Neural progenitor cell (in vitro differentiated cells): ENCODE measurements at regions not wholly inside any gene's neighbourhood (a gene's known extent, or its start where the extent isn't known, plus 50 kb on each side); places are given as distances from the start of the nearest gene placed in this dataset.

ENCODE experiments used
- DNase-seq: peaks from one replicate; pipeline ENCODE4 v3.0.0-alpha.2; 2016; ENCODE audit warnings: low spot score
- H2AFZ ChIP-seq: fragments of 200-600 bp; sonication (generic); replicated peaks from 2 replicates; pipeline ENCODE4 v1.6.1; 2016; ENCODE audit warnings: antibody characterized with exemption
- H3F3A ChIP-seq: fragments of 200-600 bp; sonication (generic); 2 replicates; pipeline ENCODE4 v1.6.1; 2016; ENCODE audit warnings: antibody characterized with exemption, low read depth
- H3K27ac ChIP-seq: fragments of 200-600 bp; sonication (generic); 2 replicates; pipeline ENCODE4 v1.5.1; 2016; ENCODE audit warnings: mild to moderate bottlenecking
- H3K27me3 ChIP-seq: fragments of 200-600 bp; sonication (generic); 2 replicates; pipeline ENCODE4 v1.6.1; 2016; ENCODE audit warnings: mild to moderate bottlenecking, moderate library complexity
- H3K36me3 ChIP-seq: fragments of 200-600 bp; sonication (generic); 2 replicates; pipeline ENCODE4 v1.5.1; 2016
- H3K4me1 ChIP-seq: fragments of 200-600 bp; sonication (generic); 2 replicates; pipeline ENCODE4 v1.6.1; 2016; ENCODE audit warnings: mixed run types
- H3K4me2 ChIP-seq: fragments of 200-600 bp; sonication (generic); 2 replicates; pipeline ENCODE4 v1.6.1; 2016
- H3K4me3 ChIP-seq: fragments of 200-600 bp; sonication (generic); 2 replicates; pipeline ENCODE4 v1.5.1; 2016
- H3K79me2 ChIP-seq: fragments of 200-600 bp; sonication (generic); 2 replicates; pipeline ENCODE4 v1.6.1; 2016; ENCODE audit warnings: low read depth
- H3K9ac ChIP-seq: fragments of 200-600 bp; sonication (generic); 2 replicates; pipeline ENCODE4 v1.6.1; 2016
- H3K9me3 ChIP-seq: fragments of 200-600 bp; sonication (generic); 2 replicates; pipeline ENCODE4 v1.5.1; 2016; ENCODE audit warnings: low read depth
- H4K20me1 ChIP-seq: fragments of 200-600 bp; sonication (generic); 2 replicates; pipeline ENCODE4 v1.6.1; 2016; ENCODE audit warnings: low read depth
- H3K27ac Mint-ChIP-seq: 3 replicates; pipeline ENCODE4 v1.8.0; 2021; ENCODE audit warnings: mixed read lengths
- H3K27me3 Mint-ChIP-seq: 2 replicates; pipeline ENCODE4 v1.8.0; 2022; ENCODE audit warnings: low read depth, mild to moderate bottlenecking, inconsistent platforms, moderate library complexity, mixed read lengths; ENCODE audit not compliant: insufficient read depth
- H3K36me3 Mint-ChIP-seq: 3 replicates; pipeline ENCODE4 v1.8.0; 2021; ENCODE audit warnings: mixed read lengths
- H3K4me1 Mint-ChIP-seq: 3 replicates; pipeline ENCODE4 v1.8.0; 2021; ENCODE audit warnings: mixed read lengths
- H3K4me3 Mint-ChIP-seq: 3 replicates; pipeline ENCODE4 v1.8.0; 2021; ENCODE audit warnings: mild to moderate bottlenecking, moderate library complexity, mixed read lengths
- H3K9me3 Mint-ChIP-seq: 3 replicates; pipeline ENCODE4 v1.8.0; 2020; ENCODE audit warnings: mixed read lengths
- EZH2 ChIP-seq: fragments of 200-600 bp; sonication (generic); IDR thresholded peaks from 2 replicates; pipeline ENCODE4 v1.6.1; 2017; ENCODE audit warnings: antibody characterized with exemption, mild to moderate bottlenecking, moderate library complexity
- EZH2phosphoT487 ChIP-seq: fragments of 200-600 bp; sonication (generic); IDR thresholded peaks from 2 replicates; pipeline ENCODE4 v1.6.1; 2017; ENCODE audit warnings: antibody characterized with exemption
- TF ChIP-seq, protein P1 (sequence below): fragments of 200-600 bp; sonication (generic); IDR thresholded peaks from 2 replicates; pipeline ENCODE4 v1.5.1; 2017; ENCODE audit warnings: antibody characterized with exemption, mild to moderate bottlenecking

- Histone ChIP-seq H3K36me3 (no peaks in the 10 kb centered on the region), H3K79me2 (no peaks in the 10 kb centered on the region), H3K4me3 (no peak overlapping the region), H2AFZ (peak overlapping the region; percentile 77), H3K27ac (no peak overlapping the region), H3K9ac (no peak overlapping the region), H3F3A (no peaks in the 10 kb centered on the region), H3K9me3 (no peaks in the 10 kb centered on the region), H3K4me1 (peaks cover 7% of the 10 kb centered on the region), H3K4me2 (peak overlapping the region; percentile 19), H3K27me3 (no peaks in the 10 kb centered on the region), H4K20me1 (no peaks in the 10 kb centered on the region)
- H3K4me1 Mint-ChIP-seq = peaks cover 20% of the 10 kb centered on the region
- peak; percentile 76 for DNase-seq
- no peaks in the 10 kb centered on the region for H3K9me3 Mint-ChIP-seq
- peaks cover 5% of the 10 kb centered on the region for H3K27me3 Mint-ChIP-seq
- H3K4me3 Mint-ChIP-seq = no peak overlapping the region
- no peaks in the 10 kb centered on the region for H3K36me3 Mint-ChIP-seq
- TF ChIP-seq EZH2phosphoT487 (no peak), EZH2 (no peak)
- TF ChIP-seq, protein P1, sequence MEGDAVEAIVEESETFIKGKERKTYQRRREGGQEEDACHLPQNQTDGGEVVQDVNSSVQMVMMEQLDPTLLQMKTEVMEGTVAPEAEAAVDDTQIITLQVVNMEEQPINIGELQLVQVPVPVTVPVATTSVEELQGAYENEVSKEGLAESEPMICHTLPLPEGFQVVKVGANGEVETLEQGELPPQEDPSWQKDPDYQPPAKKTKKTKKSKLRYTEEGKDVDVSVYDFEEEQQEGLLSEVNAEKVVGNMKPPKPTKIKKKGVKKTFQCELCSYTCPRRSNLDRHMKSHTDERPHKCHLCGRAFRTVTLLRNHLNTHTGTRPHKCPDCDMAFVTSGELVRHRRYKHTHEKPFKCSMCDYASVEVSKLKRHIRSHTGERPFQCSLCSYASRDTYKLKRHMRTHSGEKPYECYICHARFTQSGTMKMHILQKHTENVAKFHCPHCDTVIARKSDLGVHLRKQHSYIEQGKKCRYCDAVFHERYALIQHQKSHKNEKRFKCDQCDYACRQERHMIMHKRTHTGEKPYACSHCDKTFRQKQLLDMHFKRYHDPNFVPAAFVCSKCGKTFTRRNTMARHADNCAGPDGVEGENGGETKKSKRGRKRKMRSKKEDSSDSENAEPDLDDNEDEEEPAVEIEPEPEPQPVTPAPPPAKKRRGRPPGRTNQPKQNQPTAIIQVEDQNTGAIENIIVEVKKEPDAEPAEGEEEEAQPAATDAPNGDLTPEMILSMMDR = no peak
- no peak overlapping the region for H3K27ac Mint-ChIP-seq
Observed at GRCh38 chr6:44701637-44702101, 314.2 kb downstream of the CDC5L start.

GRCh38 chr6:44702292-44702691 is 314.8 kb downstream of the CDC5L start:
- Mint-ChIP-seq H3K27ac (peak overlapping the region; percentile 12), H3K36me3 (no peaks in the 10 kb centered on the region), H3K4me3 (no peak overlapping the region), H3K27me3 (peaks cover 5% of the 10 kb centered on the region), H3K4me1 (peaks cover 19% of the 10 kb centered on the region), H3K9me3 (no peaks in the 10 kb centered on the region)
- no peaks in the 10 kb centered on the region for H3F3A ChIP-seq
- no peak overlapping the region for H3K4me3 ChIP-seq
- no peaks in the 10 kb centered on the region for H3K9me3 ChIP-seq
- H4K20me1 ChIP-seq = no peaks in the 10 kb centered on the region
- no peak for DNase-seq
- H3K27ac ChIP-seq = no peak overlapping the region
- H3K79me2 ChIP-seq = no peaks in the 10 kb centered on the region
- peak overlapping the region; percentile 77 for H2AFZ ChIP-seq
- peaks cover 7% of the 10 kb centered on the region for H3K4me1 ChIP-seq
- H3K9ac ChIP-seq = no peak overlapping the region
- H3K27me3 ChIP-seq = no peaks in the 10 kb centered on the region
- no peak overlapping the region for H3K4me2 ChIP-seq
- TF ChIP-seq EZH2 (no peak), EZH2phosphoT487 (no peak)
- TF ChIP-seq, protein P1 = no peak
- no peaks in the 10 kb centered on the region for H3K36me3 ChIP-seq

GRCh38 chr6:44704240-44705150 is 317.0 kb downstream of the CDC5L start:
- H3K27ac Mint-ChIP-seq = no peak overlapping the region
- Histone ChIP-seq H3F3A (no peaks in the 10 kb centered on the region), H3K9me3 (no peaks in the 10 kb centered on the region), H3K27ac (no peak overlapping the region), H4K20me1 (no peaks in the 10 kb centered on the region), H3K4me3 (no peak overlapping the region), H3K36me3 (no peaks in the 10 kb centered on the region), H3K9ac (no peak overlapping the region), H3K4me1 (peaks cover 7% of the 10 kb centered on the region), H2AFZ (no peak overlapping the region), H3K79me2 (no peaks in the 10 kb centered on the region), H3K4me2 (no peak overlapping the region), H3K27me3 (no peaks in the 10 kb centered on the region)
- peaks cover 23% of the 10 kb centered on the region for H3K4me1 Mint-ChIP-seq
- DNase-seq = no peak
- TF ChIP-seq EZH2phosphoT487 (no peak), EZH2 (no peak)
- TF ChIP-seq, protein P1 = no peak
- no peaks in the 10 kb centered on the region for H3K9me3 Mint-ChIP-seq
- no peak overlapping the region for H3K4me3 Mint-ChIP-seq
- no peaks in the 10 kb centered on the region for H3K36me3 Mint-ChIP-seq
- peaks cover 8% of the 10 kb centered on the region for H3K27me3 Mint-ChIP-seq
